Umbilical cord (tissue), 1 donor: ENCODE measurements at regions not wholly inside any gene's neighbourhood (a gene's known extent, or its start where the extent isn't known, plus 50 kb on each side); places are given as distances from the start of the nearest gene placed in this dataset.
"Not testable (repeated sequence)": the region's sequence is repeated elsewhere in the genome, so short reads cannot be mapped to it uniquely, and the experiment has no call there.

Source experiments
- DNase-seq: peaks from one replicate; pipeline ENCODE4 v3.0.0-alpha.2; 2015; ENCODE audit warnings: low spot score

- no peak for DNase-seq
Observed at GRCh38 chr4:36590343-36590742, 308.9 kb downstream of the DTHD1 start.

GRCh38 chr4:36601864-36602495, 320.6 kb downstream of the DTHD1 start:
- DNase-seq = no peak

DNA sequence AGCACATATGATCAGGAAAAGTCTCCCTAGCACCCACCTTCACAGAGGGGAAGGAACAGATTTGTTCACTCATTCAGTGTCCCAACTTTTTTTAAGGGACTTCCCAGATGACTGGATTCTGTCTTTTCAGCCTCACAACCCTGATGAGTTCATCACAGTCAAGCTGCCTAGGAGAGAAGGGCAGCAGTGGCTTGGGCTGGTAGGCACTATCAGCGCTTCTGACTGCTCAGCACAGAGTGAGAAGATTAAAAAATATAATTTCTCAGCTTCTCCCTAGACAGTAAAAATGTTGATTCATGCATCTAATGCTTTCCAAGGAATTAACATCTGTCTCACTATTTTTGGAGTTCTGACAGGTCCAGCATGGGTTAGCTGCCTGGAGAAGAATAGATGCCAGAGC, 328.2 kb downstream of the DTHD1 start:
- DNase-seq = no peak

- DNase-seq = no peak
Observed at GRCh38 chr4:36610628-36611027, 329.2 kb downstream of the DTHD1 start.

GRCh38 chr4:36613142-36613541, 331.7 kb downstream of the DTHD1 start:
- DNase-seq = not testable (repeated sequence)

GRCh38 chr4:36614011-36614410, 332.6 kb downstream of the DTHD1 start:
- DNase-seq = peak; percentile 3

DNA sequence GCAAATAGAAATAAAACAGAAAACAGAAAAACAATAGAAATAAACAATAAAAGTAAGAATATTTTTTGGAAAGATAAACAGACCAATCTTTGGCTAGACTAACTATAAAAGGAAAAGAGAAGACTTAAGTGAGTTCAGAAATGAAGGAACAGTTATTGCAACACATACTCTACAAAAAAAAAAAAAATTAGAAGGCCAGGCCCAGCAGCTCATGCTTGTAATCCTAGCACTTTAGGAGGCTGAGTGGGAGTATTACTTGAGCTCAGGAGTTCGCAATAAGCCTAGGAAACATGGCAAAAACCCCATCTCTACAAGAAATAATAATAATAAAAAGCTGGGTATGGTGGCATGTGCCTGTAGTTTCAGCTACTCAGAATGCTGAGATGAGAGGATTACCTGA, 336.7 kb downstream of the DTHD1 start:
- peak; percentile 5 for DNase-seq

- no peak for DNase-seq
Observed at GRCh38 chr4:36624030-36624429, 342.6 kb downstream of the DTHD1 start.

DNA sequence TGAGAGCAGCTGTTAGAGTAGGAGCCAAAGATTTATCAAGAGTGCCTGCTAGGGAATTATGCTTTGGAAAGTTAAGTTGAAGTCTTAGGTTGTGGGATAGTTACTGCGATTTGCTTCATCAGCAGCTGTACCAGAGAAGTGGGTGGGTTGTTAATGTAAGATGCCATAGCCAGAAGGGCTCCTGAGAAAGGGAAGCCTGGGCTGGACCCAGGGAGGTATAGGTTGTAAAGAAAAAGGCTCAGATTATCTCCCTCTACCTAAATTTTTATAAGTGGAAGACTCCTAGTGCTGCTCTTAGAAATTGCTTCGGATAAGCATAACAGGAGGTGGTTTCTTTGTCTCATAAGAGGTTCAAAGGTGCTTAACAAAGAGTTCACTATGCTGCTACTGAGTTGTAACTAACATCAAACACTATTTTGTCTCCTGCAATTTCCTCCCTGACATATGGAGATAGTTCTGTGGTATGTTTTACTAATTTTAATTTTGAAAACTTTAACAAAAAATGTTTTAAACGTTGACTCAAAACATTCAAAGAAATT, 356.9 kb downstream of the DTHD1 start:
- DNase-seq = no peak

DNA sequence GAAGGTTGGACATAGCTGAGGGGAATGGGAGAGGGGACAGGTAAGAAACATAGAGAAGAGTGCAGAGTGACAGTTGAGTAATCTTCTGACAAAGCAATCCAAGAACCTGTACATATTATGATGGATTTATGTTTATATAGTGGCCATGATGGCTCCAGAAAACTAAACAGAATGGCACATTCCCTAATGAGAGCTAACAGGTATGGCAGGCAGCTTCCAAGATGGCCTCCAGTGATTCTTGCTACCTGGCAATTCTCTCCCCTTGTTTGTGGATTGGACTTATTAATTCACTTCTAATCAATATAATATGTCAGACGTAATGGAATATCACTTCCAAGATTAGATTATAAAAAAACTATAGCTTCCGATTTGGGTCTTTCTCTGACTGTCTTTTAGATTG, 359.5 kb downstream of the DTHD1 start:
- no peak for DNase-seq

DNA sequence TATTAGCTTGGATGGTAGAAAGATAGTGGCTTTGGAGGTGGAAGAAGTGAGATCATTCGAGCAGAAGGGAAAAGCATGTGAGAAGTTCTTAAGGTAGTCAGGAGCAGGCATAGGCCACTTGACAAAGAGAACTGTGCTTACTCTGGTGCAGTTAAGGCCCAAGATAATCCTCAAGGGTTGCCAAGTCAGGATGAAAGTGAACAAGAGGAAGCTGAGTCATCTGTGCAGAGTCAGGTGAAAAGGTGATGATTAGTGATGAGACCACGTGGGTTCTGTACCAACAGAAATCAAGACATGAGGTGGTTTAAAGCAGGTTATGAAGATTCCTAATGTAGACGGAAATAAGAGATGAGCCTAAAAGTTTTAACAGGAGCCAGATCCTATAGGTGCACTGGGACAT, 369.8 kb downstream of the DTHD1 start:
- no peak for DNase-seq

DNA sequence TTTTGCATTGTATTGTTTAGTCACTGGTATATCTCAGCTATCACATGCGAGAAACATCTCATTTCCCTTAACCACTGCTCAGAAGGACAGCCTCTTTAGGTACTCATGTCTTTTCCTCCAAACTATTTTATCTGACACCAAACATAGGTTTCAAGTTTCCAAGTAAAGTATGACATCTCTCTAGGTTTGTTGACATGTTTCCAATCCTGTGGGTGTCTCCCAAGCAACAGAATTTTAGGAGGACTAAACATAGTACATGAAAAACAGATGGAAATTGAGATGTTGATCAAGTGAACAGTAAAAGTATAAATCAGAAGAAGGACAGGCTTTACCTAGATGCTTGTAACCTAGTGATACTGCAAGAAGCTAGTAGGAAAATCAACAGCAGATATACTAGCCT, 371.4 kb downstream of the DTHD1 start:
- no peak for DNase-seq

GRCh38 chr4:36665985-36666527, 384.6 kb downstream of the DTHD1 start:
- no peak for DNase-seq

DNA sequence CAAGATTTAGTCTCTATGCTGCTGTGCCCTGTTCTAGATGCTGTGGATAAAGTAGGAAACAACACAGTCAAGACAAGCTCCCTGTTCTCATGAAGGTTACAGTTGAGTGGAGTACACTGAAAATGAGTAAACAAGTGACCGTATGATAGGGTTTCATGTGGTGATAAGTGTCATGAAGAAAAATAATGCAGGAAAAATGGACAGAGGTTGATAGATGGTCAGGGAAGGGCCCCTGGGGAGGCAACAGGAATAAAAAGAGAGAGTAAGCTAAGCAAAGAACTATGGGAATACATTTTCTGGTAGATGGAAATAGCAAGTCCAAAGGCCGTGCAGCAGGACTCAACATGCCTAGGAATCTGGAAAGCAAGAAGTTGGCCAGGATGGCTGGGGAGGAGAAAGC, 394.0 kb downstream of the DTHD1 start:
- no peak for DNase-seq

DNA sequence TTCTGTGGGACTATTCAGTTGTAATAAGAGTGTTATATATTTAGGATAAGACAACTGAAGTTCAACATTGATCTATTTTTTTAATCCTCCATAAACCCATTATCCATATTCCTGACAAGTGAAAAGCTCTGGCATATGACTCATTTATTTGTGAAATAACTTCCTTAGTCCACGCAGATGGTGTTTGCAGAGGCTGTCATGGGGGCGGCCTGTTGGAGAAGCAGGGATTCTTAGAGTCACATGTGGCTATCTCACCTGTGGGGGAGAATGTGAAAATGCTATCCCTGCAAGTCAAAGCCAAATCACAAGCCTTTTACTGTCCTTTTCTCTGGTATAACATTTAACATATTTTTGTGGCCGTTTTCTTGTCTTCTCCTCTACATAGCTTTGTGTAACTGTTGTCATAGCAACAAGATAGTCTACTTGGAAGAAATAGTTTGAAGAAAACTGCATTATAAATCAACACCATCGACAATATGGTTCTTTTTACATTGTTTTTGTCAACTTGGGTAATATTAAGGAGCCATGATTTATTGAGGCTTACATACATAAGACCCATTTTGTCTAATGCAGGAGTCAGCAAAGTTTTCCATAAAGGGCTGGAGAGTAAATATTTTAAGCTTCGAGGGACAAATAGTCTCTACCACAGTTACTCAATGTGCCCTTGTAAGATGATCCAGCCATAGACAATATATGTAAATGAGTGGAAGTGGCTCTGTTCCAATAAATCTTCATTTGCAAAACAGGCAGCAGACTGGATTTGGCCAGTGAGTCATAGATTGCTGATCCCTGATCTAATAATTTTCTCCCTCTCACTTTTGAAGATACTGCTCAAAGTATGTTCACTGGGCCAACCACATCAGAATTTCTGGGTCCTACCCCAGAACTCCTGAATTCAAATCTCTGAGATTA, 395.0 kb downstream of the DTHD1 start:
- peak; percentile 23 for DNase-seq

DNA sequence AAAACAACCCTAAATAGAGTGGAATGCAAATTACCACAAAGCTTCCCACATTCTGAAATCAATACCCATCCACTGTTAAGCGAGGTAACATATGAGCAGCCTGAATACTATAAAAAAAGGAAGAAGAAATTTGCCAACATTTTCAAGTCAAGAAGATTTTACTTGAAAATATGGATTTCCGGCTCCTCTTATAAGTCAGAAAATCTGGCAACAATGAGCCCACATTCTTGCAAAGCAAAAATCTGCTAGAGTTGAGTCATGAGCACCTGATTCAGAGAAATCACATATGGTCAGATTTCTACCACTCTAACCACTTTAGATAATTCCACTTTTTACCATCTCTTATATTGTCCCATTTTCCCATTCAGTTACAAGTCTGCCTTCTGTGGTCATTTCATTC, 395.7 kb downstream of the DTHD1 start:
- peak; percentile 2 for DNase-seq

- peak; percentile 7 for DNase-seq
Observed at GRCh38 chr4:36677874-36678273, 396.5 kb downstream of the DTHD1 start.

GRCh38 chr4:36687681-36688080, 406.3 kb downstream of the DTHD1 start:
- no peak for DNase-seq

GRCh38 chr4:36692586-36692985, 411.2 kb downstream of the DTHD1 start:
- no peak for DNase-seq

- DNase-seq = no peak
Observed at GRCh38 chr4:36702245-36702644, 420.8 kb downstream of the DTHD1 start.

DNA sequence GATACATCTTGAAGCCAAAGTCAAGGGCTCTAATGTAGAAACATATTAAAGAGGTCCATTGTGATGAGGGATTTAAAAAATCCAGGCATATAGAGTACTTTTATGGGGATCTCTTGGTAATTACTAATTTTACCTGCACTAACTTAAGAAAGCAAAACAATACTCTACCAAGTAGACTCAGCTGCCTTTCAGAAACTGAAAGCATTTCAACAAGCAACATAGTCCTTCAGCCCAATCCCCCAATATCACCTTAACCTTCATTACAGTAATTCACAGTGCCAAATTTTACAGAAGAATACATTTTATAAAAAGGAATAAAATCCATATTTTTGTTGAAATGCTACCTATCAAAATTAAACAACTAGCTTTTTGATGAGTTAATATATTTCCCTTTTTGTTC, 422.9 kb downstream of the DTHD1 start:
- DNase-seq = no peak

DNA sequence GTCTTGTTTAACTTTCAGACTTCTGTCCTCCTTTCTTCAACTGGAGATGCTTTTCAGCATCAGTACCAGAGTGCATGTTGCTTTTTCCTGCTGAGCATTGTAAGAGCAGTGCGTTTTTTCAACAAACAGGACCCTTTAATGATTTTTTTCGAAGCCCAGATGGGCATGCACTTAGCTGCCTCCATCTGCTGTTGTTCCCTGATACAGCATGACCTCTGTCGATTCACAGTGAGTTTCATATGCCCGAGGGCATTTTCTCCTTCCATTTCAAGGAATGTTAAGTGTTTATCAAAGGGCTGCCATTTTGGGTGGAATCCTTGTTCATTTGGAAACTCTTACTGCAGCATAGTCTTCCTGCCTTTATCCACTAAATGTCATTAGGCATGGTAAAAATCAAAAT, 428.6 kb downstream of the DTHD1 start:
- DNase-seq = no peak

DNA sequence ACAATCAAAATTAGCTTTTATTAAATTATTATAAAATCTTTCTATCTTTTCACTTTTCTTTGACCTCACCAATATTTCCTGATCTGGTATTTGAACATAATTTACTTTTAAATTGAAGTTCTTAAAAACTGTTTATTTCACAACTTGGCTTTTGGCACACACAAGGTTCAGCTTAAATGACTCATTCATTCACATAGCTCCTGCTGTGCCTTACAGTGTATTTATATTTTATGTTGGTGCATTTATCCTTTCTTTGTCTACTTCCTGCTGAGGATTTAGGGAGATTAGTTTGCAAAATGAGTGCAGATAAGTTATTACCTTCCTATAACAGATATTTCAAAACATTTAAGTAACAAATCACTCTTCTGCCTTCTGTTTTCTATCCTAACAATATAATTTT, 430.6 kb downstream of the DTHD1 start:
- peak; percentile 34 for DNase-seq
